ENCODE measurements at regions not wholly inside any gene's neighbourhood (a gene's known extent, or its start where the extent isn't known, plus 50 kb on each side); places are given as distances from the start of the nearest gene placed in this dataset.
A peak's percentile ranks its signal among the peaks of the same experiment; 100 is the strongest.
"Not testable (repeated sequence)": the region's sequence is repeated elsewhere in the genome, so short reads cannot be mapped to it uniquely, and the experiment has no call there.

DNA sequence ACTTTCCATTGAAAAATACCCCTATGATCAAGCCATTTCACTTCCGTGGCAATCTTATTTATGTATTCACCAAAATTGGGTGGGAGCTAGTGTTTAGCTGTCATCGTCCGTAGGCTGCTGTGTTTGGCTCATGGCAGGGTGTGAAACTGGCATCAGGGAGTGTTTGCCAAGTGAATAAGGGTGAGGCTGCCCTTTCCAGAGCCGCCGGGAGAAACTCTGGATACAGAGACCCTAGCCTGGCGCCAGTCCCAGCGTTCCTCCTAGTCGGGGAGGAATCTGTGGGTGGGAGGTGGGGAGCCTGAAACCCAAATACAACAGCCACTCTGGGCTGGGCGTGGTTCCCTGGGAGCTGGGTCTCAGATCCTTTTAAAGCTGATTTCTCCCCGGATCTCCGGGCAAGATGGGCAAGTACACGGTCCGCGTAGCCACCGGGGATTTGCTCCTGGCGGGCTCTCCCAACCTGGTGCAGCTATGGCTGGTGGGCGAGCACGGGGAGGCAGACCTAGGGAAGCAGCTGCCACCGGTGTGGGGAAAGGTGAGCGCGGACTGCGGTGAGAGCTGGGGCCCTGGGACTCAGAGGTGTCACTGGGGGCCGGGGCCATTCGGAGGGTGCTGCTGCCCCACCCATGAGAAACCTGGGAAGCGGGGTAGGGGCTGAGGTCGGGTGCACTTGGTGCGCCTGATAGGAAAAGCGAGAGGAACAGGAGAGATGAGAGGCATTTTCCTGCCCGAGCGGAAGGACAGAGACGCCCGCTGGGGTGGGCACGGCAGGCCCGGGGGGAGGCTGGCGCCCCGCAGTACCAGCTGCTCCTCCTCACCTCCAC is 62.1 kb upstream of the TEKT1 start:
- no peak for DNase-seq (ENCODE audit: low read depth in 2 of 2)

DNA sequence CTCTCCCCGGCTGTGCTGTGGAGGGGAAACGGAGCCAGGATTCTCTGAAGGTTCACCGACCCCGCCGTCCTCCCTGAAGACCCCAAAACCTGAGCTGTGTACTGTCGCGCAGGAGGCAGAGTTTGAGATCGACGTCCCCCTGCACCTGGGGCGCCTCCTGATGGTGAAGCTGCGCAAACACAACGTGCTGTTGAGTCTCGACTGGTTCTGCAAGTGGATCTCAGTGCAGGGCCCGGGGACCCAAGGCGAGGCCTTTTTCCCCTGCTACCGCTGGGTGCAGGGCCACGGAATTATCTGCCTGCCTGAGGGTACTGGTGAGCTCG is 62.6 kb upstream of the TEKT1 start:
- peak in 1 of 2 donors; percentile 29 for DNase-seq (ENCODE audit: low read depth in 2 of 2)

DNA sequence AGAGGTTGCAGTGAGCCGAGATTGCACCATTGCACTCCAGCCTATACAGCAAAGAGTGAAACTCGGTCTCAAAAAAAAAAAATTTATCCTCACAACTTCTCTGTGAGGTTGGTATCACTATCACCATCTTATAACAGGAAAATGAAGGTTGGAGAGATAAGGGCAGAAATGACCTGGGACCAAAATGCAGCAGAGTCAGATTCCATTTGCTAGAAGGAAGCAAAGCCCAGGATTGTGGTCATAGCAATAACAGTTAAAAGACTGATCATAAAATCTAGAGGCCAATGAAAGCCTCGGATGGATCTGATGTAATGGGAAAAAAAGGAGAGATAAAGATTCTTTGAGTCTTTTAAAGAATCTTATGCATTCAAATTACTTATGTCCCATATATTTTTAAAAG is 69.6 kb upstream of the TEKT1 start:
- no peak for DNase-seq (ENCODE audit: low read depth in 2 of 2)

DNA sequence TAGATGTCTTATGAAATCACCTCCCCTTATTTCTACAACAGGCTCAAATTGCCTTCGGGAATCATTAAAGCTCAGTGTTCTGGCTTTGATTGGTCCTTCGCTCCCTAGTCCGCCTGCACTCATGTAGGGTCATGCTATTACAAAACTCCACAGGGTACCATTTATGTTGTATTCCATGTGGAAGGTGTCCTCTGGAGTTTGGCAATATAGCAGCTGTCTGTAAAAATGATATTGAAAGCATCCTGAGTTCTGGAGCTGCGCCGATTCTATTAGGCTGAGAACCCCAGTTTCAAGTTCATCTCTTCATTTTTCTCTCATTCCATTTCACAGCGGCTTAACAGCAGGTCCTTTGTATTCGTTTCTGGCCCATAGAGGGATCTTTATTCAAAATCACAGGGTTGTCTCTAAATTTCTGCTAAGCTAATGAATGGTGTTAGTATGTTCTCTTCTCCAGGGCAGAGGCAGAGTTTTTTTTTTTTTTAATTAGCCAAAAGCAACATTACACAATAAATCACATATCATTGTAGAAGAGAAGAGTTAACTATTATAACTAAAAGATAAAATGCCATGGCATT is 71.9 kb upstream of the TEKT1 start:
- no peak for DNase-seq (ENCODE audit: low read depth in 2 of 2)

DNA sequence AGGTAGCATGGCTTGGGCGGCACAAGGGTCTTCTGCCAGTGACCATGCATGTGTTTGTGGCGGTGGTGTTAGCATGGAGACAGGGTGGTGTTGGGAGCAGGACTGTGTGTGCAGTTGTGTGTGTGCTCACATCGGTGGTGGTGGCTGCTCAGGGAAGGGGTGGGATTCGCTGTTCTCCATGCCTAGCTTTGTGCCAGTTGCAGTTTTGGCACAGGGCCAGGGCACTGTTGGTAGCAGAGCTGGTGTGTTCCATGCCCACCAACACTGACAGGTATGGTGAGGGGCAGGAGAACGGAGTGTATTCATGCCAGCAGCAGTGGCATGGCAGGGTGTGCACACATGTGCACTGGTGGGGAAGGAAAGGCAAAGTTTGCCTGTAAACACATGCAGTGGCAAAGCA is 77.3 kb upstream of the TEKT1 start:
- no peak for DNase-seq (ENCODE audit: low read depth in 2 of 2)

DNA sequence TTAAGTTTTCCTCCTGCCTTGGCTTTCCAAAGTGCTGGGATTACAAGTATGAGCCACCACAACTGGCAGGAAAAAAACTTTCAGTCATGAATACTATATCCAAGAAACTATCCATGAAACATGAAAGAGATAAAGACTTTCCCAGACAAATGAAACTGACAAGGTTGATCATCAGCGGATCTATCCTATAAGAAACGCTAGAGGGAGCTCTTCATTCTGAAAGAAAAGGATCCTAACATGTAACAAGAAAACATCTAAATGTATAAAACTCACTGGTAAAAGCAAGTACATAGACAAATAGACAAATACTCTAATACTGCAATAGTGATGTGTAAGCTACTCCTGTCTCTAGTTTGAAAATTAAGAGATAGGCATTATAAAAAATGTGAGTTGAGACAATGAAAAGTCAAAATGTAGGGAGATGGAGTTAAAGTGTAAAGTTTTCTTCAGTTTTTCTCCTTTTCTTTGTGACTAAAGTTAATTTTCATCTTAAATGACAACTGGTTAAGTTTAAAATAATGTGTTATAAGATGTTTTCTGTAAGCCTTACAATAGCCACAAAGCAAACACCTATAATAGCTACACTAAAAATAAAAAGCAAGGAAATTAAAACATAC is 79.6 kb upstream of the TEKT1 start:
- no peak for DNase-seq (ENCODE audit: low read depth in 2 of 2)

DNA sequence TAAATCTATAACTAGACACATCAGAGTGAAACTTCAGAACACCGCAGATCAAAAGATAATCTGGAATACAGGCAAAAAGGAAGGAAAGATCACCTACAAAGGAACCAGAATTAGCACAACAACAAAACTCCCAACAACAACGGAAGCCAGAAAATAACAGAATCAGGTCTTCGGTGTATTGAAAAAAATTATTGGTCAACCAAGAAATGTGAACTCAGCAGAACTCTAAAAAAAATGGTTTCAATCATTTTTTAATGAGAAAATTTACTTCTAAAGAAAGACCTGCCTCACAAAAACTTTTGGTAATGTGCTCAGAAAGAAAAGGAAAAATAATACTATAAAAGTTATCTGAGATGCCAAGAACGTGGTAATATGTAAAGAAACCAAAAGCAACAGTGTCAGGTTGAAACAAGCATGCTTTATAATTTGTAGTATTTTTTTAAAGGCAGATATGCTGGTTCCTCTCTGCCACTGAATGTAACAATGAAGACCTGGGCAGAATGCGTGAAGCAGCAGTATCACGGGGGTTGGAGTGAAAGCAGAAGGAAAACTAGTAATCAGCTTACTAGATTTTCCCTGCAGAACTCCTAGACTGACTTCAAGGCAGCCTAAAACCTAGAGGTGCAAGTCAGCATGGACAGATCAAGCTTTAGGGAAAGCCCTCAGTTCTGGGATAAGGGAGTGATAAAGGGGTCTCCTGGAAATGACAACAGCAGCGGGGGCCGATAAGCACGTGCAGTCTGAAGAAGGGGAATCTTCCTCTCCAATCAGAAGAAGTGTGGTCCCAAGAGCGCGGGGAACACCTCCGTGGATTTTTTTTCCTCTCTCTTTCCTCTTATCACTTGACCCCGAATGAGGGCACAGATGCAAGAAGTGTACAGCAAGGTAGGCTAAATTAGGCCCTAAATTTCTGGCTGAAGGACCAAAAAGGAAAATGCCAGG is 80.9 kb upstream of the TEKT1 start:
- DNase-seq (ENCODE audit: low read depth in 2 of 2) = no peak

DNA sequence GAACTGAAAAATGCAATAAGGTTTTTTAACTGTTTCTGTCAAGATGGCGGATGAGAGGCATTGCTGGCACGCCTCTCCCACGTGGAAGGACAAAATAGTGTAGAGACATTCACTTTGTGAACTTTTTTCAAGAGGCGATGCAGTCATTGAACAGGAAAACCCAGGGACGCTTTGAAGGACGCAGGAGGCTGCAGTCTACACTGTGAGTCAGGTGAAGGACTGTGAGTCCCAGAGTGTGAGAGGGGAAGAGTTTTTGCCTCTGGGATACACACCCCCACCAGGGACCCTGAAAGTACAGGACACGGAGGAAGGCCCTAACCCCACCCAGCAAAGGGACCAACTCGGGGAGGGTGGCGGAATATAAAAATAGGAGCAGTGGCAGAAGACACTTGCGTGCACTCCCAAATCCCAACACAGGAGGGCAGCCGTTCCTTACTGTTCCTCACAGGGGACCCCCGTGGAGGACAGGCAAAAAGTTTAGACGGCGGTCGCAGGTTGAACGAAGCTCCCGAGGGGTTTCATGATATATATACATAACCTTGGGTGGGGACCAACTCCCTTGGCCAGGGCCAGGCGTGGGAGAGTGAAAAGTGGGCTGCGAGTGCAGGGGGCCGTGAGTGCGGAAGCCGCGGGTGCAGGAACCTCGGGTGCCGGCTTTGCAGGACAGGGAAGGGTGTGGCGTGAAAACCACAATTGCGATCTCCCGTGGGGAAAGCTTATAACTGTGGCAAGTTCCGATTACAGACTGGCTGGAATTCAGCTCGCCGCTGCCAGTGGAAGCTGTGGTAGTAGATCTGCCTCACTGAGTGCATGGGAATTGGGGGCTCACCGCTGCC is 82.0 kb upstream of the ALOX12 start:
- DNase-seq (ENCODE audit: low read depth in 2 of 2) = peak; percentile 66 to 74

DNA sequence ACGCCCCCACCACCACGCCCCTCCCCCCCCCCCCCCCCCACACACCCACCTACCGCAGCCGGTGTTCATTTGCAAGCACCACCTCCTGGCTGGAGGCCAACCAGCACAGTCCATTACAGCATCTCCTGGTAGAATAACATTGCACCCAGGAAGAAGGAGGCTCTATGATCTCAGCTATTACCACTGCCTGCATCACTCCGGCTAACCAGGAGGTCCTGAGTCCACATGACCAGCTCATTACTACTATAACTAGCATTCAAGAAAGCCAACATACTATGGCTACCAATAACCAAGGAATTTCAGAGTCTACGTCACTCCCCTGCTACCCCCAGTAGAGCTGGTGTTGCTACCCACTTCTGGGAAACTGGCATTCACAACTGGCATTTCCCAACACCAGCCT is 81.1 kb upstream of the ALOX12 start:
- no peak for DNase-seq (ENCODE audit: low read depth in 2 of 2)

DNA sequence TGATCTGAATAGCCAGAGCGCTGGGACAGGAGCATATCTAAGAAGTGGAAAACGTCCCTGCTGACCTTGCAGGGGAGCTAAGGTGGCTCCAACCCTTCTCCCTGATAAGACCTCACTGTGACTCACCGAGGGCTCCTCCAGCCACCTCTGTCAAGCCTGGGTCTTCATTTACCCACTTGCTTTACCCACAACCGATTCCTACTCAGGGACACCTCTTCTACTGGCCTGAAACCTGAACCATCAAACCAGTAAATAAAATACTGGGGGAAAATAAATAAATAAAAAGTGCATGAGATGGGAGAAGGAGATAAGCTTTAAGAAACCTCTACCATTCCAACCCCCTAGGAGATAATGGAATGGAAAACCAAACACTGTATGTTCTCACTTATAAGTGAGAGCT is 80.2 kb upstream of the ALOX12 start:
- no peak for DNase-seq (ENCODE audit: low read depth in 2 of 2)

DNA sequence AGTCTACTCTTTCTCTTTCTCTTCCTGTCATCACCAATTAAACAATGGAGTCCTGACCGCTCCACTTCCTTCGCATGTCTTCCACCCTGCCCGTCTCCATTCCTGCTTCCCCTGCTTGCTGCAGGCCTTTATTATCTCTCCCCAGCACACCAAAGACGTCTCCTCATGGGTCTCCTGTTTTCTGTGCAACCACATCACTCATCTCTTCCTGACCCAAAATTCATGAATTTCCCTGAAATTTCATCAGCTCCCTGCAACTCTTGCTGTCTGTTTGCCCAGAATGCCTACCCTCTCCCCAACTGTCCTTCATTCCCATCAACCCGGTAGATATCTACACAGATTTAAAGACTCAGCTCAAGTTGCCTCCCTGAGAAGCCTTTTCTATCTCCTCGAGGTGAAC is 76.7 kb upstream of the ALOX12 start:
- DNase-seq (ENCODE audit: low read depth in 2 of 2) = no peak

DNA sequence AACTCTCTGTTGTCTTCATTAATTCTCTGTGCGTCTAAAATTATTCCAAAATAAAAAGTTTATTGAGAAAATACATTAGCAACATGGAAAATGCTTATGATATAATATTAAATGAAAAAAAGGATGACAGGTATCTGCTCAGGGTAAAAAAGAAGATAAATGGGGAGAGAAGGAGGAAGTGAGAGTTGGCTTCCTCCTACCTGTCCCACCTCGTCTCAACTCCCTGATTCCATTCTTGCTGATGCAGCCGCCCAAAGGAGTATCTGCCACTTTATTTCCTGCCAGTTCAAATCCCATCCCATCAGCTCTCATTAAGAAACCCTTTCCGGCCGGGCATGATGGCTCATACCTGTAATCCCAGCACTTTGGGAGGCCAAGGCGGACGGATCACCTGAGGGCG is 72.5 kb upstream of the ALOX12 start:
- no peak for DNase-seq (ENCODE audit: low read depth in 2 of 2)

DNA sequence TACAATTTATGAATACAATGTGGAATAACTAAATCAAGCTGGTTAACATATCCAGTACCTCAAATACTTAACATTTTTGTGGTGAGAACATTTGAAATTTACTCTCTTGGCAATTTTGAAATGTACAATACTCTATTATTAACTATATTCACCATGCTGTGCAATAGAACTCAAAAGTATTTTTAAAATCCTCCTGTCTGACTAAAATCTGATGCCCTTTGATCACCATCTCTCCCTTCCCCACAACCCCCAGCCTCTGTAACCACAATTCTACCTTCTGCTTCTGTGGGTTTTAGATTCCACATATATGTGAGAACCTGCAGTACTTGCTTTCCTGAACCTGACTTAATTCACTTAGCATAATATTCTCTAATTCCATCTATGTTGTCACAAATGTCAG is 71.6 kb upstream of the ALOX12 start:
- DNase-seq (ENCODE audit: low read depth in 2 of 2) = no peak

DNA sequence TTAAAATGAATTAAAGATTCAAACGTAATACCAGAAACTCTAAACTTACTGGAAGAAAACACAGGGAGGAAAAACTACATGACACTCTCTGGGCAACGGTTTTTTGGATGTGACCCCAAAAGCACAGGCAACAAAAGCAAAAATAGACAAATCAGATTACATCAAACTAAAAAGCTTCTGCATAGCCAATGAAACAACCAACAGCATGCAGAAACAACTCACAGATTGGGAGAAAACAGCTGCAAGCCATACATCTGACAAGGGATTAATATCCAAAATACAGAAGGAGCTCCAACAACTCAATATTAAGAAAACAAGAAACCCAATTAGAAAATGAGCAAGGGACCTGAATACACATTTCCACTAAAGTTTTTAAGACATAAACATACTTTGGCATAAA is 69.2 kb upstream of the ALOX12 start:
- DNase-seq (ENCODE audit: low read depth in 2 of 2) = no peak

DNA sequence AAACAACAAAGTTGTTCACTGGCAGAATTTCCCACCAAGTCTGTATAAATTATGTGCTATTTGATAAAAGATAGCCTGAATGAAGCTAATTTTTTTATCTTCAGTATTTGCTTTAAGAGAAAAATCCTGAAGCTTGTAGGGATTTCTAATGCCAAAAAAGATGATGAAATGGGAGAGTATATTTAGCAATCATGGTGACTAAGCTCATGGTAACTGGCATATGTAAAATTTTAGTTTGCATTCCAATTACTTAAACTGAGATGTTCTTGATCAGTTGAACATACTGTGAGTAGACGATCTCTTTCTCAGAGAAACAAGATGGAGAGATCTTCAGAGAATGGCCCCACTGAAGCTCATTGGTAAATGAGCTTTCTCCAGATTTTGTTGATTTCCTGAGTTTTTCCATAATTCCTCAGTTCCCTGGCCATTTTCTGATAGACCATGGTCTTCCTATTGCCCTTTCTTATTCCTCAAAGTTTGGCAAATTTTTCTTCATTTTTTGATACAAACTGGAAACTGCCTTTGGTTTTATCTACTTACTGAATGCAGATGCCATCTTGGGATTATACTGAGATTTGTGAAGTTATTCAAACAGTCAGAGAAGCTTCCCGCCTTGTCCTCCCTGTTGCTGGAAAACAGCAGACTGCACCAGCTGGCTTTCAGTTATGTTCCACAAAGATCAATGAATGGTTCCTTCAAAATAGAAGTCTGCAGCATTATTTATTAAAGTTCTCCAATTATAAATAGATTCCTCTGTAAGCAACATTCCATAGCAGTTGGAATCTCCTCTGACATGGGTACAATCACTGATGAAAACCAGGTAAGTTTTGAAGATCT is 68.3 kb upstream of the ALOX12 start:
- no peak for DNase-seq (ENCODE audit: low read depth in 2 of 2)

DNA sequence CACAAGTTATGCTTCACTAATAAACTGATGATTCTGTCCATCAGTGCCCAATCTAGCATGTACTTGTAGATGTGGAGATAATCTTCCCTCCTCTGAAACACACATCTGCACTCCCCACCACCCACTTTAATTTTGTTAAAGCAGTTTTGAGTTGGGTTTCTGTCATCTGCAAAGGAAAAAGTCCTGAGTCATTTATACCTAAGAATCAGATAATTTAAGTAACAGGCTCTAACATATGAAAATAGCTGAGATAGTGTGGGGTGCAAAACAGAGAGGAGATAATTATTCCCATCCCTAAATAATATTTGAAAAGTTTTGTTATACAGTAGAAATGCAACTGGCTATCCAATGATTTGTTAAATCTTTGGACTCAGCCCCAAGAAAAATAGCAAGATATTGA is 67.7 kb upstream of the ALOX12 start:
- no peak for DNase-seq (ENCODE audit: low read depth in 2 of 2)

DNA sequence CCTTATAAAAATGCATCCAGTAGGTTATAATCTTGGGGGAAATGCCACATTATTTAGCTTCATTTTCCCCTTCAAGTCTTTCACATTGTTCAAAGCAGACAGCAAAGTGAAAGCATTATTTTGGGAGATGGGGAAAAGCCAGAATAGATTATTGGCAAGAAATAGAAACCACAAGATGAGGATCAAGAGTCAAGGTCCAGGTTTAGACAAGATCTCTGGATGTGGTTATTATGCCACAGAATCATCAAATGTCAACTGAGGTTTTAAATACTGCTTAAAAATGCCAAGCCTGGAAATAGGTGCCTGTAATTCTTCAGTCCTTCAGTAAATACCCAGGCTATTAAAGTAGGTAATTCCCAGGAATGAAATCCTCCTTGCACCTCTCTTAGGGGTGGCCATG is 65.1 kb upstream of the ALOX12 start:
- DNase-seq (ENCODE audit: low read depth in 2 of 2) = no peak

DNA sequence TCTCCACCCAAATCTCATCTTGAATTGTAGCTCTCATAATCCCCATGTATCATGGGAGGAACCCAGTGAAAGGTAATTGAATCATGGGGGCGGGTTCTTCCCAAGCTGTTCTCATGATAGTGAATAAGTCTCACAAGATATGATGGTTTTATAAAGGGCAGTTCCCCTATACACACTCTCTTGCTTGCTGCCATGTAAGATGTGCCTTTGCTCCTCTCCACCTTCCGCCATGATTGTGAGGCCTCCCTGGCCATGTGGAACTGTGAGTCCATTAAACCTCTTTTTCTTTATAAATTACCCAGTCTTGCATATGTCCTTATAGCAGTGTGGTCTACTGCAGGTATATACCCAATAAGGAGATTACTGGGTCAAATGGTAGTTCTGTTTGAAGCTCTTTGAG is 61.3 kb upstream of the ALOX12 start:
- not testable (repeated sequence) for DNase-seq (ENCODE audit: low read depth in 2 of 2)

DNA sequence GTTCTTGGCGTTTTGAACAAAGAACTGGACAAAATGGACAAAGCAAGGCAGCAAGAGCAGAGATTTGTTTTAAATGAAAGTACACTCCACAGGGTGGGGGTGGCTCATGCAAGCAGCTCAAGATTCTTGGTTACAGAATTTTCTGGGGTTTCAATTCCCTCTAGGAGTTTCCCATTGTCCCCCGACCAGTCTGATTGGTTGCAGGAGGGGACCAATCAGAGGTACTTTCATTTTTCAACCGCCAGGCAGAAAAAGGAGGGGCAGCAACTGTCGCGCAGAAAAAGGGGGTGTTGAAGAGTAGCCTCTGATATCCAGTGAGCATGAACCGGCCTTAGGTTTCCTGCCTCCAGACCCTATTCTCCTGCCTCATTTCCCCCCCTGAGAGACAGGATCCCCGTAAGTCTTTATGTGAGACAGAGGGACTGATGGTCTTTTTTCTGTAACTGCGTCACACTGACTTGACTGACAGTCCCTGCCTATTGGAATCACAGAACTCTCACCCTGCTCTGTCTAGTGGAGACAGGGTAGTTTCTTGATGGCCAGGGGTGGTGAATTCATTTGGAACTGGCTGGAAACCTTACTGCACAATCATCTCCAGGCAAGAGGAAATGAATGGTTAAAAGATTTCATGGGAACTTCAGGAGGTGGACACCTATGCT is 59.4 kb upstream of the ALOX12 start:
- DNase-seq (ENCODE audit: low read depth in 2 of 2) = no peak

DNA sequence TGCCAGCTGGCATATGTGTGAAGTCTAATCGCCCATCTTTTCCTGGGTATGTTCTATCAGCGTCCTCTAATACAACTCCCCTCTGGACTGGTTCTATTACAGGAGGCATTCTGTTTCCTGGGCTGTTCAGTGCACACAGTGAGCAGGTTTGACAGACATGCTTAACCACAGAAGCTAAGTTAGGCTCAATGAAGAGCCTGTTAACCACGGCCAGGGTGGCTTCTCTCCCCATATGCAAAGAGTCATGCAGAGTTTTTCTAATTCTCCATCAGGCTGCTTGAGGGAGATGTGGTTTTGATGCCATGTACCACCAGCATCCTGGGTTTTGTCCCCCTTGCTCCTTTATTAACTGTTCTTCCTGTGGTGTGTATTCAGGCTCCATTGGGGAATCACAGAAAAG is 57.2 kb upstream of the ALOX12 start:
- no peak for DNase-seq (ENCODE audit: low read depth in 2 of 2)

Measured in stimulated activated CD4-positive, alpha-beta T cell treated with anti-CD3 and anti-CD28 coated beads, Interleukin-4, amount 100 ng/mL, for 48 hours (primary cell).